ENCODE measurements at regions not wholly inside any gene's neighbourhood (a gene's known extent, or its start where the extent isn't known, plus 50 kb on each side); places are given as distances from the start of the nearest gene placed in this dataset.

- TF ChIP-seq, protein P1, sequence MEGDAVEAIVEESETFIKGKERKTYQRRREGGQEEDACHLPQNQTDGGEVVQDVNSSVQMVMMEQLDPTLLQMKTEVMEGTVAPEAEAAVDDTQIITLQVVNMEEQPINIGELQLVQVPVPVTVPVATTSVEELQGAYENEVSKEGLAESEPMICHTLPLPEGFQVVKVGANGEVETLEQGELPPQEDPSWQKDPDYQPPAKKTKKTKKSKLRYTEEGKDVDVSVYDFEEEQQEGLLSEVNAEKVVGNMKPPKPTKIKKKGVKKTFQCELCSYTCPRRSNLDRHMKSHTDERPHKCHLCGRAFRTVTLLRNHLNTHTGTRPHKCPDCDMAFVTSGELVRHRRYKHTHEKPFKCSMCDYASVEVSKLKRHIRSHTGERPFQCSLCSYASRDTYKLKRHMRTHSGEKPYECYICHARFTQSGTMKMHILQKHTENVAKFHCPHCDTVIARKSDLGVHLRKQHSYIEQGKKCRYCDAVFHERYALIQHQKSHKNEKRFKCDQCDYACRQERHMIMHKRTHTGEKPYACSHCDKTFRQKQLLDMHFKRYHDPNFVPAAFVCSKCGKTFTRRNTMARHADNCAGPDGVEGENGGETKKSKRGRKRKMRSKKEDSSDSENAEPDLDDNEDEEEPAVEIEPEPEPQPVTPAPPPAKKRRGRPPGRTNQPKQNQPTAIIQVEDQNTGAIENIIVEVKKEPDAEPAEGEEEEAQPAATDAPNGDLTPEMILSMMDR (conservative IDR thresholded peaks at IDR 0.05; ENCODE audit: low read length), result no peak
- no peak for TF ChIP-seq EZH2phosphoT487 (IDR thresholded peaks at IDR 0.05; ENCODE audit: borderline replicate concordance, low read depth, low read length)
Measured at GRCh38 chr4:151851354-151851753, 90.5 kb upstream of the GATB start.

Measured in OCI-LY7 (cell line).